SJCRH30 (cell line): ENCODE measurements at regions not wholly inside any gene's neighbourhood (a gene's known extent, or its start where the extent isn't known, plus 50 kb on each side); places are given as distances from the start of the nearest gene placed in this dataset.

Experiments
- DNase-seq, 2 experiments: peaks; one replicate each; pipeline ENCODE4 v3.0.0-alpha.2; 2015 to 2020
- H3K27ac ChIP-seq: fragments of 250-450 bp; sonication (Bioruptor Pico); 2 replicates; pipeline ENCODE4 v1.5.1; 2020; ENCODE audit warnings: mild to moderate bottlenecking, moderate library complexity
- H3K27me3 ChIP-seq: fragments of 250-450 bp; sonication (Bioruptor Pico); 2 replicates; pipeline ENCODE4 v1.5.1; 2020; ENCODE audit warnings: mild to moderate bottlenecking, moderate library complexity
- H3K36me3 ChIP-seq: fragments of 250-450 bp; sonication (Bioruptor Pico); 2 replicates; pipeline ENCODE4 v1.5.1; 2020; ENCODE audit warnings: mild to moderate bottlenecking, moderate library complexity
- H3K4me1 ChIP-seq: fragments of 250-450 bp; sonication (Bioruptor Pico); 2 replicates; pipeline ENCODE4 v1.5.1; 2020; ENCODE audit warnings: mild to moderate bottlenecking, moderate library complexity
- H3K4me3 ChIP-seq: fragments of 250-450 bp; sonication (Bioruptor Pico); 2 replicates; pipeline ENCODE4 v1.5.1; 2020; ENCODE audit warnings: mild to moderate bottlenecking, moderate library complexity
- H3K9me3 ChIP-seq: fragments of 250-450 bp; sonication (Bioruptor Pico); replicated peaks from 2 replicates; pipeline ENCODE4 v1.5.1; 2020; ENCODE audit warnings: mild to moderate bottlenecking, moderate library complexity

DNA sequence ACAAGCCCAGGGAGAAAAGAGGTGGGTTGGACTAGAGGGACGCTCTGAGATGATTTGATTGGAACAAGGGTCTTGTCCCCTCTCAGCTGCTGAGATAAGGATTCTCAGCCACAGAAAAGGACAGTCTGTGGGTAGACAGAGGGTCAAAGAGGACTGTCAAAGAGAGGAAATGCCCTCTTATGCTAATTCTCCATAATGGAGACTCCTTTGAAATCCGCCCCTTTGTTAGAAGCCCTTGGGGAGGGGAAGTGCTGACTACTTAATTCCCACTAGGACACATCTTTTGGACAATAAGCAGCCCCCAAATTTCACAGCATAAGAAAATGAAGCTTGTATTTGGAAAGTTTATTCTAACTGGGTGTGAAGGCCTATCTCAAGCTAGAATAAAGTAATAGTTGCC is 176.6 kb downstream of the KTN1 start:
- Histone ChIP-seq H3K4me1 (peaks cover 49% of the 10 kb centered on the region), H3K9me3 (no peaks in the 10 kb centered on the region), H3K36me3 (no peaks in the 10 kb centered on the region), H3K4me3 (no peak overlapping the region), H3K27ac (no peak overlapping the region), H3K27me3 (no peaks in the 10 kb centered on the region)
- no peak for DNase-seq

DNA sequence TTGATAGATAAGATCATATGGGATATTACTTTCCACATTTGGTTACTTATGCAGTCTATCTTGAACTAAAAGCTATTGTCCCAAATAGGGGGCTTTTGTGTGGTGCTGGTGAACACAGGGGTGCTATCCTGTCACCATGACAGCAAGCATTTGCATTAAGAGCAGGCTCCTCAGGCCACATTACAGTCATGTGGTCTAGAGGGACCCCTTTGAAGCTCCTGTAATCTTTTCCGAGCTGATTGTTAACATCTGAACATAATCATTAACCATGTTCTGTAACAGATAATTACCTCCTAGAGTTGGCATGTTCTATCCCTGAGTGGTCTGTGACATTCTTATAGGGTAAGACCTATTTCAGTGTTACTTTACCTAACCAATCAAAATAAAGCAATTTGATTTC is 178.8 kb downstream of the KTN1 start:
- DNase-seq = peak in 1 of 2 experiments; percentile 25

DNA sequence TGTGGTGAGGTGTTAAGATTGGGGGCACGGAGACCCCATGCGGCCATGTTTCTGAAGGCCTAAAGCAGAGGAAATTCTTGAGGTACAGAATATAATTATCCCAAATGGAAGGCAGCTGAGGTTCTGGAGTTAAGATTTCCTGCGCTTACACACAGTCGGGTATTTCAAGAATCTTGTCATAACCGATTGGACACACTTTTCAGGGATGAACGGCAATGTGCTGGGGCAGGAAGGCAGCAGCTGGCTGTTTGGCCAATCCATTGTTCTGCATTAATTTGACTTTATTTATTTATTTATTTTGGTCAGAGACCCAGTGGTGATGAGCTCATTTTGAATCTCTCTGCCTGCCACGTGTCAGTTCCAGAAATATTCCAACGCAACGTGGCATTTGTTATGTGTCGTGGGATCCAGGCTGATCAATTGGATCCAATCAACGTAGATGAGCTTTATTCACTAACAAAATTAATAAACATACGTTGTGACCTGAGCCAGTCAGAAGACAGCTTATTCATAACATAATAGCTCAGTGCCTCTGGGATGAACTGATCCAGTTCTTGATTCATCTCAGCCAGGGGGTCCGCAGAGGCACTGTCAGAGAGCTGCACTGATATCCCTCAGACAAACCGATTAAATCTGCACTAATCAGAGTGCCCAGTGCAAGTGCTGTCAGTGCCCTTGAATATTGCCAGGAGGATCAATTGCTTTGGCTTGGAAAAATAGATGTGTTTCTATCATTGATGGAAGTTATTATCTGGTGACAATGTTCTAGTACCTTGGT is 181.0 kb downstream of the KTN1 start:
- Histone ChIP-seq H3K4me1 (peaks cover 45% of the 10 kb centered on the region), H3K27me3 (no peaks in the 10 kb centered on the region), H3K9me3 (no peaks in the 10 kb centered on the region; the same call in 1 of the 2 replicates), H3K36me3 (no peaks in the 10 kb centered on the region), H3K4me3 (no peak overlapping the region), H3K27ac (peak overlapping the region; percentile 97)
- peak; percentile 87 to 89 for DNase-seq

More for the DNA sequence above, 178.8 kb downstream of the KTN1 start:
- H3K27ac ChIP-seq = peak overlapping the region; percentile 25; the same call in 1 of the 2 replicates
- no peak overlapping the region for H3K4me3 ChIP-seq
- no peaks in the 10 kb centered on the region; the same call in 1 of the 2 replicates for H3K9me3 ChIP-seq
- no peaks in the 10 kb centered on the region for H3K27me3 ChIP-seq
- peaks cover 45% of the 10 kb centered on the region for H3K4me1 ChIP-seq
- no peaks in the 10 kb centered on the region for H3K36me3 ChIP-seq

DNA sequence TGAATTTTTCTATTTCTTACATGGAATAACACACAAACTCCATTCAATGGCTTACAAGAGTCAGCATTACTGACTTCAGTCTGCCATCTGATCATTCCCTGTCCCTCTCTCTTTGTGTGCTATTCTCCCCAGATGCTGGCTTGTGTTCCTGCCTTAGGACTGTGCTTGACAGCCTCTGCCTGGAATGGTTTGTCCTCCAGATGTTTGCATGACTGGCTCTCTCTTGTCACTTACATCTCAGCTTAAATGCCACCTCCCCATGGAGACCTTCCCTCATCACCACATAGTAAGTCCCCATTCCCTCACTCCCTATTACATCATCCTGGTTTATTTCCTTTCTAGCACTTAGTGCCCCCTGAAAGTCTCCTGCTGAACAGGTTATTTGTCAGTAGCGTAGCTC is 181.6 kb downstream of the KTN1 start:
- Histone ChIP-seq H3K27ac (peak overlapping the region; percentile 97), H3K4me3 (no peak overlapping the region), H3K36me3 (no peaks in the 10 kb centered on the region), H3K4me1 (peaks cover 45% of the 10 kb centered on the region), H3K9me3 (no peaks in the 10 kb centered on the region; the same call in 1 of the 2 replicates), H3K27me3 (no peaks in the 10 kb centered on the region)
- DNase-seq = peak in 1 of 2 experiments; percentile 24

DNA sequence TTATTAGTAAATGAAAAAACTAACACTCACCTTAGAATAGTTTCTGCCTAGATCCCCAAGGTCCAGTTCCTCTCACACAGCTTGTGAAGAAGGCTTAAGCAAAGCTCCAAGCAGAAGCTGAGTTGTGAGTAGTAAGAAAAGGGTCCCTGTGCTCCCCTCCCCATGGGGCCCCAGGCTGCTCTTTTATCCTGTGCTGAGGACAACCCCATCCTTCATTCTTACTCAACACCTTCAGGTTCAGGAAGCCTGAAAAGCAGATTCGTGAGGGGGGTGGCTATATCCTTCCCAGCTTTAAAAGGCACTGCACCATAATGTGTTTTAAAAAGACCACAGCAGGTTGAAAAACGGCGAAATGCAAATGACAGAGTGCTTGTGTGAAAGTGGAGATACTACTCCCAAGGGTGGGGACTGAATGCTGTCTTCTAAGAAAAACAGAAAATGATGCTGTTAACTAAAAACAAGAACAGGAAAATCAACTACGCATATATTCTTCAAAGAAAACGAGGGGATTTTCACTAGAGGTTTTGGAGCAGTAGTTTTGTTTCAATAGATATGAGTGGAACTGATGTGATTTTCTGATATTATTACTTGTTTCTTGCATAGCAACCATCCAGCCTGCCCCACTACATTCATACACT is 182.7 kb downstream of the KTN1 start:
- no peak for DNase-seq
- Histone ChIP-seq H3K36me3 (no peaks in the 10 kb centered on the region), H3K4me1 (peaks cover 45% of the 10 kb centered on the region), H3K27ac (no peak overlapping the region), H3K27me3 (no peaks in the 10 kb centered on the region), H3K4me3 (no peak overlapping the region), H3K9me3 (no peaks in the 10 kb centered on the region; the same call in 1 of the 2 replicates)

- Histone ChIP-seq H3K4me3 (no peak overlapping the region), H3K27ac (no peak overlapping the region), H3K4me1 (peaks cover 24% of the 10 kb centered on the region), H3K9me3 (no peaks in the 10 kb centered on the region; the same call in 1 of the 2 replicates), H3K36me3 (no peaks in the 10 kb centered on the region), H3K27me3 (no peaks in the 10 kb centered on the region)
- DNase-seq = no peak
Observed at GRCh38 chr14:55764784-55765183, 184.8 kb downstream of the KTN1 start.

DNA sequence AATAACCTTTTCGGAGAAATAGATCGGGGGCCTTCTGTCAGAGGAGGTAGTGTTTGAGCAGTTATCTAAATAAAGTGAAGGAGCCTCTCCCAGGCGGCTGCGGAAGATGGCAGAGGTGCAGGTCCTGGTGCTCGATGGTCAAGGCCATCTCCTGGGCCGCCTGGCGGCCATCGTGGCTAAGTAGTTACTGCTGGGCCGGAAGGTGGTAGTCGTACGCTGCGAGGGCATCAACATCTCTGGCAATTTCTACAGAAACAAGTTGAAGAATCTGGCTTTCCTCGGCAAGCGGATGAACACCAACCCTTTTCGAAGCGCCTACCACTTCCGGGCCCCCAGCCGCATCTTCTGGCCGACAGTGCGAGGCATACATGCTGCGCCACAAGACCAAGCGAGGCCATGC is 186.1 kb downstream of the KTN1 start:
- no peak for DNase-seq
- no peaks in the 10 kb centered on the region; the same call in 1 of the 2 replicates for H3K9me3 ChIP-seq
- no peak overlapping the region for H3K27ac ChIP-seq
- no peak overlapping the region for H3K4me3 ChIP-seq
- no peaks in the 10 kb centered on the region for H3K36me3 ChIP-seq
- no peaks in the 10 kb centered on the region for H3K27me3 ChIP-seq
- H3K4me1 ChIP-seq = peaks cover 13% of the 10 kb centered on the region

DNA sequence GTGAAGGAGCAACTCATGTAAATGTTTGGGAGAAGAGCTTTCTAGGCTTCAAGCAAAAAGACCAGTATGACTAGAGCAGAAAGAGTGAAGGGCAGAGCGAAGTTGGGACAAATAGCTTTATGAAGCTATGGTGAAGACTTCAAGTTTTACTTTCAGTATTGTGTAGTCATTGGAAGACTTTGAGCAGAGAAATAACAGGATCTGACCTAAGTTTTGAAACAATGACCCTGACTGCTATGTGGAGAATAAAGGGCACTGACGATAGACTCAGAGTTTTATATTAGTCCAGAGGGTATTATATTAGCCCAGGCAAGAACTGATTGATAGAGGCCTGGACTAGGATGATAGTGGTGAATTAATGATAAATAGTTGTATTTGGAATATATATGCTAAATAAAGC is 187.3 kb downstream of the KTN1 start:
- Histone ChIP-seq H3K27ac (no peak overlapping the region), H3K4me1 (peaks cover under 1% of the 10 kb centered on the region; the same call in 1 of the 2 replicates), H3K36me3 (no peaks in the 10 kb centered on the region), H3K27me3 (no peaks in the 10 kb centered on the region), H3K9me3 (no peaks in the 10 kb centered on the region; the same call in 1 of the 2 replicates), H3K4me3 (no peak overlapping the region)
- DNase-seq = no peak

- H3K27ac ChIP-seq = no peak overlapping the region
- DNase-seq = no peak
Observed at GRCh38 chr14:55769877-55770276, 189.9 kb downstream of the KTN1 start.

GRCh38 chr14:55771242-55771981 is 191.4 kb downstream of the KTN1 start:
- Histone ChIP-seq H3K36me3 (no peaks in the 10 kb centered on the region), H3K4me1 (0 out of 2 replicates have a peak, but pooled peaks cover 4% of the 10 kb centered on the region), H3K27ac (no peak overlapping the region), H3K27me3 (no peaks in the 10 kb centered on the region), H3K4me3 (no peak overlapping the region), H3K9me3 (0 out of 2 replicates have a peak, but pooled peaks cover 3% of the 10 kb centered on the region)
- no peak for DNase-seq

More at GRCh38 chr14:55769877-55770276, 189.9 kb downstream of the KTN1 start:
- H3K36me3 ChIP-seq = no peaks in the 10 kb centered on the region
- H3K4me3 ChIP-seq = no peak overlapping the region
- H3K4me1 ChIP-seq = 0 out of 2 replicates have a peak, but pooled peaks cover 4% of the 10 kb centered on the region
- H3K9me3 ChIP-seq = no peaks in the 10 kb centered on the region
- H3K27me3 ChIP-seq = no peaks in the 10 kb centered on the region

DNA sequence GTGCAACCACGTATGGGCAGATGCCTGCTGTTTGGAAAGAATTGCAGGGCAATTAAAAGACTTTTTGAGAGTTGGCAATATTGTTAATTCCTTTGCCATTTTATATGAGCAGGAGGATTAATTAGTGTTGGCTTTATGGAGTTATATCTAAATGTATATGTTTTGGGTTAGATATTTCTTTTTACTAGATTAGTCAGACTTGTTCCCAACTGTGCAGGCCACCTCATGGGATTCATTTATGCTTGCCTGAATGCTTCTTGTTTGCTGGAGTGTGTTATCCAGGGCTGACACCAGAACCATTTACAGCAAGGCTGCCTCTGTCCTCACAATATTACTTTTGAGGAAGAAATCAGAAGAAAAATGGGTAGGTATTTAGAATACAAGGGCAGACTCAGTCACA is 192.5 kb downstream of the KTN1 start:
- DNase-seq = no peak
- Histone ChIP-seq H3K9me3 (0 out of 2 replicates have a peak, but pooled peaks cover 3% of the 10 kb centered on the region), H3K4me1 (0 out of 2 replicates have a peak, but pooled peaks cover 4% of the 10 kb centered on the region), H3K27ac (no peak overlapping the region), H3K36me3 (no peaks in the 10 kb centered on the region), H3K4me3 (no peak overlapping the region), H3K27me3 (no peaks in the 10 kb centered on the region)

DNA sequence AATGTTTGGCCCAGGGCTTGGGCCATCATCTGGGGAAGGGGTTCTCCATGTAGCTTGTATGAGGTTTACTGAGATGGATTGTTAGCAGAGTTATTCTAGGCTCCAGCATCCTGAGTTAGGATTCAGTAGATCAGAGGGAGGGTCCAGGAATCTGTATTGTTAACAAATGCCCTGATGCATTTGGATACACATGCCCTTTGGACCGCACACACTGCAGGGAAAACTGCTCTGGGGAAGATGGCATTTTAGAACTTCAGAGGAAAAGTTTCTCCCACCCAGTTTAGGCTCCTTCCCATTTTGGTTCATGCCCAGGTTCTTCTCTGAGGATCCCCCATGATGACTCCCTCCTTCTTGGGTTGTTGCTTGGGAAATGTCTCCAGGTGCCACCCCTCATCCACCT is 193.3 kb downstream of the KTN1 start:
- Histone ChIP-seq H3K9me3 (0 out of 2 replicates have a peak, but pooled peaks cover 3% of the 10 kb centered on the region), H3K4me1 (0 out of 2 replicates have a peak, but pooled peaks cover 4% of the 10 kb centered on the region), H3K27ac (no peak overlapping the region), H3K4me3 (no peak overlapping the region), H3K27me3 (no peaks in the 10 kb centered on the region), H3K36me3 (no peaks in the 10 kb centered on the region)
- no peak for DNase-seq

DNA sequence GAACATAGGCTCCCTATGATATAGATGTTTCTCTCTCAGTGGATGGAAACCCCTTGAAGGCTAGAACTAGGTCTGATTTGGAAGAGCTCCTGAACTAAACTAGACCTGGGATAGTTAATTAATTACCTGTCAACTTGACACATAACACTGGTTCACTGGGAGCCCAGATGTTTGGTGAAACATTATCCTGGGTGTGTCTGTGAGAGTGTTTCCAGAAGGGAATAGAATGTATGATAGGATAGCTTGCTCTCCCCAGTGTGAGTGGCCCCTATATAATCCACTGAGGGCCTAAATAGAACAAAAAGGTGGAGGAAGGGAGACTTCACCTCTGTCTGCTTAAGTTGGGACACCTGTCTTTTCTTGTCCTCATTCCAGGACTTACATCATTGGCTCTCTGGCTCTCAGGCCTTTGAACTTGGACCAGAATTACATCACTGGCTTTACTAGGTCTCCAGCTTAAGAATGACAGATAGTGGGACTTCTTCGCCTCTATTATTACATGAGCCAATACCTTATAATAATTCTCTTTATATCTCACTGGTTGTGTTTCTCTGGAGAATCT is 194.1 kb downstream of the KTN1 start:
- no peak overlapping the region for H3K27ac ChIP-seq
- H3K27me3 ChIP-seq = no peaks in the 10 kb centered on the region
- no peak for DNase-seq
- H3K4me1 ChIP-seq = 0 out of 2 replicates have a peak, but pooled peaks cover 4% of the 10 kb centered on the region
- no peak overlapping the region for H3K4me3 ChIP-seq
- no peaks in the 10 kb centered on the region for H3K36me3 ChIP-seq
- H3K9me3 ChIP-seq = 0 out of 2 replicates have a peak, but pooled peaks cover 3% of the 10 kb centered on the region

- Histone ChIP-seq H3K27me3 (no peaks in the 10 kb centered on the region), H3K27ac (no peak overlapping the region), H3K4me1 (peaks cover 16% of the 10 kb centered on the region; the same call in 1 of the 2 replicates), H3K9me3 (peaks cover 3% of the 10 kb centered on the region; the same call in 1 of the 2 replicates), H3K4me3 (no peak overlapping the region), H3K36me3 (no peaks in the 10 kb centered on the region)
- no peak for DNase-seq
Observed at GRCh38 chr14:55777877-55778276, 197.9 kb downstream of the KTN1 start.
